AG09309 (cell line): ENCODE measurements at regions not wholly inside any gene's neighbourhood (a gene's known extent, or its start where the extent isn't known, plus 50 kb on each side); places are given as distances from the start of the nearest gene placed in this dataset.
A peak's percentile ranks its signal among the peaks of the same experiment; 100 is the strongest.

ENCODE experiments used
- DNase-seq: peaks from one replicate; pipeline ENCODE4 v3.0.0-alpha.2; 2010; ENCODE audit warnings: low read depth
- H3K4me3 ChIP-seq: 2 replicates; pipeline ENCODE4 v1.5.1; 2011; ENCODE audit warnings: mild to moderate bottlenecking, low read depth, low read length, moderate library complexity; ENCODE audit not compliant: control insufficient read depth
- TF ChIP-seq, protein P1 (sequence below): IDR thresholded peaks from 2 replicates; pipeline ENCODE4 v1.5.1; 2011; ENCODE audit warnings: mild to moderate bottlenecking, low read depth, low read length, inconsistent platforms; ENCODE audit not compliant: insufficient read depth, control insufficient read depth; ENCODE audit errors: missing control alignments

DNA sequence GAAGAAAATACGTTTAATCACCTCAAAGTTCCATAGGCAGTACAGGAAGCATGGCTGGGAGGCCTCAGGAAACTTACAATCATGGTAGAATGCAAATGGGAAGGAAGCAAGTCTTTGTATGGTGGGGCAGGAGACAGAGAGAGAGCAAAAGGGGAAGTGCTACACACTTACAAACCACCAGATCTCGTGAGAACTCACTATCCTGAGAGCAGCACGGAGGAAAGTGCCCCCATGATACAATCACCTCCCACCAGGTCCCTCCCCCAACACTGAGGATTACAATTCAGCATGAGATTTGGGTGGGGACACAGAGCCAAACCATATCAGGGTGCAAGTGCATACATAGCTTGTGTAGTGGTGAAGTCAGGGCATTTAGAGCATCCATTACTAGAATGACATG lies 92.3 kb upstream of the ANKRD10 start:
- TF ChIP-seq, protein P1, sequence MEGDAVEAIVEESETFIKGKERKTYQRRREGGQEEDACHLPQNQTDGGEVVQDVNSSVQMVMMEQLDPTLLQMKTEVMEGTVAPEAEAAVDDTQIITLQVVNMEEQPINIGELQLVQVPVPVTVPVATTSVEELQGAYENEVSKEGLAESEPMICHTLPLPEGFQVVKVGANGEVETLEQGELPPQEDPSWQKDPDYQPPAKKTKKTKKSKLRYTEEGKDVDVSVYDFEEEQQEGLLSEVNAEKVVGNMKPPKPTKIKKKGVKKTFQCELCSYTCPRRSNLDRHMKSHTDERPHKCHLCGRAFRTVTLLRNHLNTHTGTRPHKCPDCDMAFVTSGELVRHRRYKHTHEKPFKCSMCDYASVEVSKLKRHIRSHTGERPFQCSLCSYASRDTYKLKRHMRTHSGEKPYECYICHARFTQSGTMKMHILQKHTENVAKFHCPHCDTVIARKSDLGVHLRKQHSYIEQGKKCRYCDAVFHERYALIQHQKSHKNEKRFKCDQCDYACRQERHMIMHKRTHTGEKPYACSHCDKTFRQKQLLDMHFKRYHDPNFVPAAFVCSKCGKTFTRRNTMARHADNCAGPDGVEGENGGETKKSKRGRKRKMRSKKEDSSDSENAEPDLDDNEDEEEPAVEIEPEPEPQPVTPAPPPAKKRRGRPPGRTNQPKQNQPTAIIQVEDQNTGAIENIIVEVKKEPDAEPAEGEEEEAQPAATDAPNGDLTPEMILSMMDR = no peak
- DNase-seq = no peak
- no peak overlapping the region for H3K4me3 ChIP-seq

DNA sequence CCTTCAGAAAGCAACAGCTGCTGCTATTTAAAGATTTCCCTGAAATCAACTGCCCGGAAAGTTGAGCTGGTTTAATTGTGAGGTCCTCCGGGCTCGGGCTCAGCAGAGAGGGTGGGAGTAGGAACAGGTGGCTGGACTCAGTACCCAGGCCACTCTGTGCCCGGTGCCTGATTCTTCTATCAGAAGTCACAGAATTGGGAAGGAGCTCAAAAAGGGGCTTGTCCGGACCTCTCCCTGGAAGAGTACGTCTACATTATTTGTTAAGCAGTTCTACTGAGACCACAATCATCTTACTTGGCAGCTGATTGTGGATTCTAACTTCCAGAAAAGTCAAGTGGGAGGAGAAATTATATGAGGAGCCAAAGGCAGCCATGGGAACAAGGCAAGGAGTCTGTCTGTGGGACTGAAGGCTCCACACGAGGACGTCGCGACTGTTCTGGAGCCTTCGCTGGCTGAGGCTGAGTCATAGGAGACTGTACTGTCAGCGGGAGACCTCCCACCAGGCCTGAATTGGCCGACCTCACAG lies 91.7 kb upstream of the ANKRD10 start:
- TF ChIP-seq, protein P1 = no peak
- peak; percentile 64 for DNase-seq
- peak overlapping the region; percentile 1; the same call in 1 of the 2 replicates for H3K4me3 ChIP-seq

DNA sequence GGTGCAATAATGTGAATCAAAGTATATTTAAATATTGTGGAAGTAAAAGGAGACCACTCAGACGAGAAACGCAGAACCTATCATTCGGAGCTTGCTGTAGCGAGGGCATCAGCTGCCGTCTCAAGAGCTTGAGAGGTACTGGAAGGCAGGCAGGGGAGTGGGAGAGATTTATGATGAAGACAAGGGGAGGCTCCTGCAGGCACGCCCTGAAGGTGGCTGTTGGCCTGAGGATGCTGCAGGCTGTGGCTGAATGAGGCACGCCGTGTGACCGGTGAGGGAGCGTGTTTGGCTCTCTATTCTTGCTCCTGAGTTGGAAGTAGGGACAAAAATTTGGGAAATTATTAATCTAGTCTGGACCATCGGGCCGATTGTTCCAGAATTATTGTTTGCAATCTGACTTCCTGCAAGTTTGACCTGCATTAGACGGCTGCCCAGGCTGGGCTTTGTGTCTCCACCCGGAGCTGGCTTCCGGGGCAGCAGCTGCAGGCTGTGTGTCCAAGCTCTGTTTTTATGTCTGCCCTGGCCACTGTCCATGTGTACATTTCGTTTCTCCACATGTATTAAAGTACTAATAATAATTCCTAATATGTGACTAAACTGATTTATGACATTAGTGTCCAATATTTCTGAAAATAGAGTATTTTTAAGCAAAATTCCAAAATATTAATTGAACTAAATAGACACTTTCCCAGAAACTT lies 91.1 kb upstream of the ANKRD10 start:
- no peak for DNase-seq
- H3K4me3 ChIP-seq = no peak overlapping the region
- TF ChIP-seq, protein P1 = no peak

- no peak overlapping the region for H3K4me3 ChIP-seq
- peak; percentile 24 for DNase-seq
- TF ChIP-seq, protein P1 = no peak
These were observed 90.5 kb upstream of the ANKRD10 start for GRCh38 chr13:111005364-111005763.

DNA sequence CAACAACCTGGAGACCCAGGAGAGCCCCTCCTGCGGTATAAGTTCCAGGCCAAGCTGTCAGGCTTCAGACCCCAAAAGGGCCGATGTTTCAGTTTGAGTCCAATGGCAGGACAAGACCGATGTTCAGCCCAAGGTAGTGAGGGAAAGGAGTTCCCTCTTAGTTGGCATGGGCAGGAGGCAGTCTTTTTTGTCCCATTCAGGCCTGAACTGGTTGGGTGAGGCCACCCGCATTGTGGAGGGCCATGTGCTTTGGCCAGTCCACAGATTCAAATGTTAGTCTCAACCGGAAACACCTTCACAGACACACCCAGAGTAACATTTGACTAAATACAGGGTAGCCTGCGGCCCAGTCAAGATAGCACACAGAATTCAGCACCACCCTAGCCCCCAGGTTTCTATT lies 89.6 kb upstream of the ANKRD10 start:
- TF ChIP-seq, protein P1 = no peak
- no peak for DNase-seq
- H3K4me3 ChIP-seq = no peak overlapping the region

DNA sequence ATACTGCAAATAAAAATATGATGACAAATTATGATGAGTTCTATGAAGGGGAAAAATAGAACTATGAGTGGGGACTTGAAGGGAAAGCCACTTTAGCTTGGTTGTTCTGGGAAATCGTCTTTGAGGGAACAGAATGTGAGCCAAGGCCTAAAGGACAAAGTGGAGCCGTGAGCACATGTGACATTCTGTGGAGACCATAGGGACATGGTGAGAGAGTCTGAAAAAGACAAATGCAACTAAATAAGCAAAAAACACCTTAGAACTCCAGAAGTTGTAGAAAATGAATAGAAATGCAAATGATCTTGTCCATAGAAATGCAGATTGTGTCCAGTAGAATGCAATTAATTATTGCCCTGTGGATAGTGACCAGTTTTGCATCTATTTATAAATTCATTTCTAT lies 86.8 kb upstream of the ANKRD10 start:
- TF ChIP-seq, protein P1 = no peak
- no peak for DNase-seq

More for the DNA sequence above, 86.8 kb upstream of the ANKRD10 start:
- no peak overlapping the region for H3K4me3 ChIP-seq
